ENCODE measurements at regions not wholly inside any gene's neighbourhood (a gene's known extent, or its start where the extent isn't known, plus 50 kb on each side); places are given as distances from the start of the nearest gene placed in this dataset.
"Not testable (repeated sequence)": the region's sequence is repeated elsewhere in the genome, so short reads cannot be mapped to it uniquely, and the experiment has no call there.

DNA sequence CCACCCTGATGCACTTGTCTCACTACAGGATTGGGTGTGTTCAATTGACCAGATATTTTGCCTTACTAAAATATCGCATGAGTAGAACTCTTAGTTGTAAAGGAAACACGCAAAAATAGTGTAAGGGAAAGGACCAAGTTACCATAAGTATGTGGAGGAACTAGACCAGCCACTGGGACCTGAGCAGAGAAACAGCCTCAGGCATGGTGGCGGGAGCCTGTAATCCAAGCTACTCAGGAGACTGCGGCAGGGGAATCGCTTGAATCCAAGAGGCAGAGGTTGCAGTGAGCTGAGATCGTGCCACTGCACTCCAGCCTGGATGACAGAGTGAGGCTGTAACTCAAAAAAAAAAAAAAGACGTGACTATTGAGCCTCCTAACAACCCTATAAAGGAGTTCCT, 117.9 kb upstream of the SPATA31C2 start:
- H3K4me3 ChIP-seq (ENCODE audit: low read length, poor library complexity, severe bottlenecking) = no peak overlapping the region
- peaks cover 9% of the 10 kb centered on the region; the same call in 1 of the 2 replicates for H3K9me3 ChIP-seq (ENCODE audit: insufficient read depth, low read depth, low read length)
- H4K20me1 ChIP-seq (ENCODE audit: insufficient read depth, low read length, poor library complexity, severe bottlenecking) = no peaks in the 10 kb centered on the region
- H3K27me3 ChIP-seq (ENCODE audit: insufficient read depth, low read length, poor library complexity, severe bottlenecking) = no peaks in the 10 kb centered on the region
- no peaks in the 10 kb centered on the region for H3K4me1 ChIP-seq (ENCODE audit: insufficient read depth, low read length, poor library complexity, severe bottlenecking)
- no peaks in the 10 kb centered on the region for H3F3A ChIP-seq (ENCODE audit: low read depth)
- H3K79me2 ChIP-seq (ENCODE audit: insufficient read depth, low read length) = no peaks in the 10 kb centered on the region
- no peak for TF ChIP-seq EZH2phosphoT487 (IDR thresholded peaks at IDR 0.05; ENCODE audit: borderline replicate concordance)
- TF ChIP-seq, protein P1, sequence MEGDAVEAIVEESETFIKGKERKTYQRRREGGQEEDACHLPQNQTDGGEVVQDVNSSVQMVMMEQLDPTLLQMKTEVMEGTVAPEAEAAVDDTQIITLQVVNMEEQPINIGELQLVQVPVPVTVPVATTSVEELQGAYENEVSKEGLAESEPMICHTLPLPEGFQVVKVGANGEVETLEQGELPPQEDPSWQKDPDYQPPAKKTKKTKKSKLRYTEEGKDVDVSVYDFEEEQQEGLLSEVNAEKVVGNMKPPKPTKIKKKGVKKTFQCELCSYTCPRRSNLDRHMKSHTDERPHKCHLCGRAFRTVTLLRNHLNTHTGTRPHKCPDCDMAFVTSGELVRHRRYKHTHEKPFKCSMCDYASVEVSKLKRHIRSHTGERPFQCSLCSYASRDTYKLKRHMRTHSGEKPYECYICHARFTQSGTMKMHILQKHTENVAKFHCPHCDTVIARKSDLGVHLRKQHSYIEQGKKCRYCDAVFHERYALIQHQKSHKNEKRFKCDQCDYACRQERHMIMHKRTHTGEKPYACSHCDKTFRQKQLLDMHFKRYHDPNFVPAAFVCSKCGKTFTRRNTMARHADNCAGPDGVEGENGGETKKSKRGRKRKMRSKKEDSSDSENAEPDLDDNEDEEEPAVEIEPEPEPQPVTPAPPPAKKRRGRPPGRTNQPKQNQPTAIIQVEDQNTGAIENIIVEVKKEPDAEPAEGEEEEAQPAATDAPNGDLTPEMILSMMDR (conservative IDR thresholded peaks at IDR 0.05; ENCODE audit: low read length) = no peak
- no peak overlapping the region for H3K9ac ChIP-seq (ENCODE audit: low read depth, low read length, poor library complexity, severe bottlenecking)
- no peaks in the 10 kb centered on the region for H3K36me3 ChIP-seq (ENCODE audit: insufficient read depth, low read length)
- no peak overlapping the region for H3K4me2 ChIP-seq (ENCODE audit: low read depth, low read length, poor library complexity, severe bottlenecking)
- H3K9me2 ChIP-seq (replicated peaks; ENCODE audit: low read depth, low read length) = no peaks in the 10 kb centered on the region
- no peak overlapping the region for H2AFZ ChIP-seq (ENCODE audit: low read length)

DNA sequence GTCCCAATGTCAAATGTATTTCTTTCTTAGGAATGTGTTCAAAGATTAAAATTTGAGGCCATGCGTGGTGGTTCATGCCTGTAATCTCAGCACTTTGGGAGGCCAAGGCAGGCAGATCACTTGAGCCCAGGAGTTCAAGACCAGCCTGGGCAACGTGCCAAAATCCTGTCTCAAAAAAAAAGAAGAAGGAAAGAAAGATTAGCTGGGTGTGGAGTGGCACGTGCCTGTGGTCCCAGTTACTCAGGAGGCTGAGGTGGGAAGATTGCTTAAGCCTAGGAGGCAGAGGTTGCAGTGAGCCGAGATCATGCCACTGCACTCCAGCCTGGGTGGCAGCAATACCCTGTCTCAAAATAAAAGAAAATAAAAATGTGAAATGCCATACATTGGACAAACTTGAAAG, 117.5 kb upstream of the SPATA31C2 start:
- H3K79me2 ChIP-seq (ENCODE audit: insufficient read depth, low read length); H2AFZ ChIP-seq (ENCODE audit: low read length); H3K9ac ChIP-seq (ENCODE audit: low read depth, low read length, poor library complexity, severe bottlenecking); H3K27me3 ChIP-seq (ENCODE audit: insufficient read depth, low read length, poor library complexity, severe bottlenecking); H4K20me1 ChIP-seq (ENCODE audit: insufficient read depth, low read length, poor library complexity, severe bottlenecking); H3K4me1 ChIP-seq (ENCODE audit: insufficient read depth, low read length, poor library complexity, severe bottlenecking); H3F3A ChIP-seq (ENCODE audit: low read depth); H3K9me2 ChIP-seq (replicated peaks; ENCODE audit: low read depth, low read length); H3K36me3 ChIP-seq (ENCODE audit: insufficient read depth, low read length); H3K4me3 ChIP-seq (ENCODE audit: low read length, poor library complexity, severe bottlenecking); H3K4me2 ChIP-seq (ENCODE audit: low read depth, low read length, poor library complexity, severe bottlenecking): not testable (repeated sequence)
- H3K9me3 ChIP-seq (ENCODE audit: insufficient read depth, low read depth, low read length) = peaks cover 11% of the 10 kb centered on the region; the same call in 1 of the 2 replicates

DNA sequence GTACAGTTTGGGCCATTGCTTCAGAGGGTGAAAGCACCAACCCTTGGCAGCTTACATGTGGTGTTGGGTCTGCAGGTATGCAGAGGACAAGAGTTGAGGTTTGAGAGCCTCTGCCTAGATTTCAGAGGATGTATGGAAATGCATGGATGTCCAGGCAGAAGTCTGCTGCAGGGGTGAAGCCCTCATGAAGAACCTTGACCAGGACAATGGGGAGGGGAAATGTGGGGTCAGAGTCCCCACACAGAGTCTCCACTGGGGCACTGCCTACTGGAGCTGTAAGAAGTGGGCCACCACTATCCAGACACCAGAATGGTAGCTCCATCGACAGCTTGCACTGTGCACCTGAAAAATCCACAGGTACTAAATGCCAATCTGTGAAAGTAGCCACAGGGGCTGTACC, 113.6 kb upstream of the SPATA31C2 start:
- TF ChIP-seq, protein P1 (conservative IDR thresholded peaks at IDR 0.05; ENCODE audit: low read length) = no peak
- TF ChIP-seq EZH2phosphoT487 (IDR thresholded peaks at IDR 0.05; ENCODE audit: borderline replicate concordance) = no peak
- no peak overlapping the region for H2AFZ ChIP-seq (ENCODE audit: low read length)
- H4K20me1 ChIP-seq (ENCODE audit: insufficient read depth, low read length, poor library complexity, severe bottlenecking) = no peaks in the 10 kb centered on the region
- H3K4me1 ChIP-seq (ENCODE audit: insufficient read depth, low read length, poor library complexity, severe bottlenecking) = no peaks in the 10 kb centered on the region
- H3K9me2 ChIP-seq (replicated peaks; ENCODE audit: low read depth, low read length) = no peaks in the 10 kb centered on the region
- no peaks in the 10 kb centered on the region for H3K27me3 ChIP-seq (ENCODE audit: insufficient read depth, low read length, poor library complexity, severe bottlenecking)
- no peak overlapping the region for H3K9ac ChIP-seq (ENCODE audit: low read depth, low read length, poor library complexity, severe bottlenecking)
- H3K4me3 ChIP-seq (ENCODE audit: low read length, poor library complexity, severe bottlenecking) = no peak overlapping the region
- H3K4me2 ChIP-seq (ENCODE audit: low read depth, low read length, poor library complexity, severe bottlenecking) = no peak overlapping the region
- H3F3A ChIP-seq (ENCODE audit: low read depth) = no peaks in the 10 kb centered on the region
- H3K36me3 ChIP-seq (ENCODE audit: insufficient read depth, low read length) = no peaks in the 10 kb centered on the region
- H3K9me3 ChIP-seq (ENCODE audit: insufficient read depth, low read depth, low read length) = peaks cover 11% of the 10 kb centered on the region; the same call in 1 of the 2 replicates
- no peaks in the 10 kb centered on the region for H3K79me2 ChIP-seq (ENCODE audit: insufficient read depth, low read length)

DNA sequence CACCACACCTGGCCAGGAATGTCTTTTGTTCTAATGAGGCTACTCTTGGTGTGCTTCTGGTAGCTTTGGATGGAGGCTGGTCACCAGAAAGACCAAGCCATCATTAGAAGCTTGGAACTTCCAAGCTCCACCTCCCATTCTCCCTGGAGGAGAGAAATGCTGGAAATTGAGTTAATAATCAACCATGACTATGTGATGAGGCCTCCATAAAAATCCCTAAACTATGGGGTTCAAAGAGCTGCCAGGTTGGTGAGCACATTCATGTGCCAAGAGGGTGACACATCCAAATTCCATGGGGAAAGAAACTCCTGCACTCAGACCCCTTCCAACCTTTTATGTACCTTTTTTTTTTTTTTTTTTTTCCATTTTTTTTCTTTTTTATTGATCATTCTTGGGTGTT, 105.5 kb upstream of the SPATA31C2 start:
- Histone ChIP-seq H3K36me3 (ENCODE audit: insufficient read depth, low read length) (no peaks in the 10 kb centered on the region), H3K9me3 (ENCODE audit: insufficient read depth, low read depth, low read length) (no peaks in the 10 kb centered on the region), H3K9me2 (replicated peaks; ENCODE audit: low read depth, low read length) (no peaks in the 10 kb centered on the region), H3K79me2 (ENCODE audit: insufficient read depth, low read length) (no peaks in the 10 kb centered on the region), H3K4me3 (ENCODE audit: low read length, poor library complexity, severe bottlenecking) (no peak overlapping the region), H4K20me1 (ENCODE audit: insufficient read depth, low read length, poor library complexity, severe bottlenecking) (no peaks in the 10 kb centered on the region), H3K27me3 (ENCODE audit: insufficient read depth, low read length, poor library complexity, severe bottlenecking) (no peaks in the 10 kb centered on the region), H3K4me2 (ENCODE audit: low read depth, low read length, poor library complexity, severe bottlenecking) (no peak overlapping the region), H2AFZ (ENCODE audit: low read length) (no peak overlapping the region), H3K9ac (ENCODE audit: low read depth, low read length, poor library complexity, severe bottlenecking) (no peak overlapping the region), H3F3A (ENCODE audit: low read depth) (no peaks in the 10 kb centered on the region), H3K4me1 (ENCODE audit: insufficient read depth, low read length, poor library complexity, severe bottlenecking) (no peaks in the 10 kb centered on the region)
- TF ChIP-seq, protein P1 (conservative IDR thresholded peaks at IDR 0.05; ENCODE audit: low read length) = no peak
- TF ChIP-seq EZH2phosphoT487 (IDR thresholded peaks at IDR 0.05; ENCODE audit: borderline replicate concordance) = no peak

All from Loucy (cell line).